ENCODE measurements at regions not wholly inside any gene's neighbourhood (a gene's known extent, or its start where the extent isn't known, plus 50 kb on each side); places are given as distances from the start of the nearest gene placed in this dataset.

DNA sequence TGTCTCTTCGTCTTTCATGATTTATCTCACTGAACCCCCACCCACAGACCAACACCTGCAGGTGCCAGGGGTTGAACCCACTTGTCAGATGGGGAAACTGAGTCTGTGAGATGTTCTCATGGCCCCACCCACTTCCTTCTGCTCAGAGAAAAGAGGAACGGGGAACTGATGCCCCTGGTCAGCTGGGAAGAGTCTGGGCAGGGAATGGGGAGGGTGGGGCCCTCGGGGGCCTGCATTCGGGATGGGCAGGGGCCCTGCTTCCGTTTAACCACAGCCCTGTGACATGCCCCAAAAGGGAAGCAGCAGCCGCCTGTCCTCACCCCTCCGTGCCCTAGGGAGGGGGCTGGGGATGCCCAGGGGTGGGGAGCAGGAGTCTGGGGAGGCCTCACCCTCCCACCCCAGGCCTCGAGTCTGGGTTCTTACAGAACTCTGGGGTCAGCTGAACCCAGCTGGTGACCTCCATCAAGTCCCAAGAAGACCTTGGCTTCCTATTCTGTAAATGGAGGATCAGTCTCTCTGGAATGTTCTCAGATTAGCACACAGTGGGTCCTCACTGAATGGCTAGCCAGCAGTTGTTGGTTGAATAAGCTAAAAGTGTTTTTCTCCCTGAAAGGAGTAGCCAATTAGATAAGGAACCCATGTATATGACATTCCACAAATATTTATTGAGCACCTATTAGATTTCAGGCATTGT is 81.5 kb downstream of the CEBPB start:
- intact Hi-C loops (cut with DNase I) = no loop called here
- no peak for DNase-seq (ENCODE audit: extremely low spot score in 2 of 2)
- peaks cover 37% of the 10 kb centered on the region for H3K4me1 ChIP-seq
- H3K9me3 ChIP-seq = no peaks in the 10 kb centered on the region
- no peaks in the 10 kb centered on the region for H3K27me3 ChIP-seq
- H3K4me3 ChIP-seq = no peak overlapping the region
- peak overlapping the region; percentile 86 for H3K27ac ChIP-seq
- H3K36me3 ChIP-seq = no peaks in the 10 kb centered on the region
- TF ChIP-seq, protein P1, sequence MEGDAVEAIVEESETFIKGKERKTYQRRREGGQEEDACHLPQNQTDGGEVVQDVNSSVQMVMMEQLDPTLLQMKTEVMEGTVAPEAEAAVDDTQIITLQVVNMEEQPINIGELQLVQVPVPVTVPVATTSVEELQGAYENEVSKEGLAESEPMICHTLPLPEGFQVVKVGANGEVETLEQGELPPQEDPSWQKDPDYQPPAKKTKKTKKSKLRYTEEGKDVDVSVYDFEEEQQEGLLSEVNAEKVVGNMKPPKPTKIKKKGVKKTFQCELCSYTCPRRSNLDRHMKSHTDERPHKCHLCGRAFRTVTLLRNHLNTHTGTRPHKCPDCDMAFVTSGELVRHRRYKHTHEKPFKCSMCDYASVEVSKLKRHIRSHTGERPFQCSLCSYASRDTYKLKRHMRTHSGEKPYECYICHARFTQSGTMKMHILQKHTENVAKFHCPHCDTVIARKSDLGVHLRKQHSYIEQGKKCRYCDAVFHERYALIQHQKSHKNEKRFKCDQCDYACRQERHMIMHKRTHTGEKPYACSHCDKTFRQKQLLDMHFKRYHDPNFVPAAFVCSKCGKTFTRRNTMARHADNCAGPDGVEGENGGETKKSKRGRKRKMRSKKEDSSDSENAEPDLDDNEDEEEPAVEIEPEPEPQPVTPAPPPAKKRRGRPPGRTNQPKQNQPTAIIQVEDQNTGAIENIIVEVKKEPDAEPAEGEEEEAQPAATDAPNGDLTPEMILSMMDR (IDR thresholded peaks at IDR 0.05) = no peak
- TF ChIP-seq POLR2A (IDR thresholded peaks at IDR 0.05) = no peak
- TF ChIP-seq POLR2AphosphoS5 (IDR thresholded peaks at IDR 0.05; ENCODE audit: insufficient read depth in 1 of 2, low read depth in 1 of 2) = peak in 1 of 2 donors; percentile 28

DNA sequence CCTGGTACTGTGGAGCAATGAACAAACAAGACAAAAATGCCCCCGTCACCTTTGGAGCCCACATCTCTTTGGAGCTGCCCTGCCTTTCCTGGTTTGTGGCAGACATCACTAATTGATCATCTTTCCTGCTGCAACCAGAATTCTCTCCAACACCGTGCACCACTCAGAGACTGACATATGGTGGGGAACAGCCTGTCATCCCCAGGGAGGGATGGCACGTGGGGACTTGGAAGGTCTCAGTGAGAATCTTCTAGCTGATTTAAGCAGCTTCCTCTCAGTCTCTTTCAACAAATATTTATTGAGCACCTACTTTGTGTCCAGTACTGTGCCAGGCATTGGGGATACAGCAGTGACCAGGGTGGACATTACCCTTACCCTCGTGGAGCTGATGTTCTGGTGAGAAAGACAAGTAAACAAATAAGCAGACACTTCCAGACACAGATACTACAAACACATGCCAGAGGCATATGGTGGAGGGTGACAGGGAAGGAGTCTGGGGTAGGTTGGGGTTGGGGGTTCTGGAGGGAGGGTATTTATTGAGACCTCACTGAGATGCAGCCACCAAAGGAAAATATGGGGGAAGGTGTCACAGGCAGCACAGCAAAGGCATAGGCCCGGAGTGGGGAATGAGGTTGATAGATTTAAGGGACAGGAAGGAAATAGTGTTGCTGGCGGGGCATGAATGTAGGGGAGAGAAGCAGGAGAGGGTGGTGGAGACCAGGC is 82.3 kb downstream of the CEBPB start:
- Histone ChIP-seq H3K36me3 (no peaks in the 10 kb centered on the region), H3K27ac (peak overlapping the region; percentile 86), H3K4me1 (peaks cover 35% of the 10 kb centered on the region), H3K4me3 (no peak overlapping the region), H3K9me3 (no peaks in the 10 kb centered on the region), H3K27me3 (no peaks in the 10 kb centered on the region)
- no peak for TF ChIP-seq POLR2AphosphoS5 (IDR thresholded peaks at IDR 0.05; ENCODE audit: insufficient read depth in 1 of 2, low read depth in 1 of 2)
- DNase-seq (ENCODE audit: extremely low spot score in 2 of 2) = no peak
- intact Hi-C loops (cut with DNase I) = no loop called here

DNA sequence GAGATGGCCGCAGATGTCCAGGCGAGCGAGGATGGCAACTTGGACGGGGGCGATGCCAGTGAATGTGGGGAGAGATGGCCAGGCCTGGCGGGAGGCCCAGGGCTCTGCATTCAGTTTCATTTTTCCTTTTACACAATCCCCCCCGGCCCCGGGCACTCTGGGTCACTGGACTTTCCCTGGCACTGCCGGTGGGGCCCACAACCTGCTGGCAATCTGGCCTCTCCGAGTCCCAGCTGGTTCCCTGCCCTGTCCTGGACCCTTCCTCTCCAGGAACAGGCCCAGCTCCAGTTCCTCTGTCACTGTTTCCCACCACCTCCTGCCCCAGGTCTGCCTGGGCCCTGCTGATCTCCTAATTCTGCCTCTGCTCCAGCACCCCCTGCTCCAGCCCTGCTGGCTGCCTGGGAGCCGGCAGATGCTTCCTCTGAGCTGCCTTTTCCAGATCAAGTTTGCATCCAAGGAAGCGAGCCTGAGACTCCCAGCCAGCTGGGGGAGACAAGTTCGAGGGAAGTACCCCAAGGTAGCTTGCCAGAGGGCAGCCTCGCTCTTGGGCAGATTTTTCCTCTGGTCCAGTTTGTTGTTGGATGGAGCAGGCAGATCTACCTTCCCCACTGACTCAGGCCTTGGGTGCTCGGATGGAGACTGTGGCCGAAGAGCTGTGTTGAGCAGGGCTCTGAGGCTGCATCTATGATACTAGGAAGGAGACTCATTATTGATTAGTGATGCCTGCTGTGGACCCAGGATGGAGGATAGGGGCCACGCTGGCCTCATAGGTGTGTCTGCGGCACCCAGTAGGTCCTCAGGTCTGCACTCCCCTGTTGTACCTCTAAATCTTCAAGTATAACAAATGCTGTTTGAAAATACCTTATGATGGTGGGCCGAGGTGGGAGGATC is 83.2 kb downstream of the CEBPB start:
- H3K4me1 ChIP-seq = peaks cover 40% of the 10 kb centered on the region
- no peaks in the 10 kb centered on the region for H3K27me3 ChIP-seq
- H3K4me3 ChIP-seq = no peak overlapping the region
- H3K27ac ChIP-seq = peak overlapping the region; percentile 86
- intact Hi-C loops (cut with DNase I) = no loop called here
- DNase-seq (ENCODE audit: extremely low spot score in 2 of 2) = no peak
- no peaks in the 10 kb centered on the region for H3K36me3 ChIP-seq
- TF ChIP-seq, protein P1 (IDR thresholded peaks at IDR 0.05) = no peak
- TF ChIP-seq POLR2AphosphoS5 (IDR thresholded peaks at IDR 0.05; ENCODE audit: insufficient read depth in 1 of 2, low read depth in 1 of 2) (no peak), POLR2A (IDR thresholded peaks at IDR 0.05) (no peak)
- H3K9me3 ChIP-seq = no peaks in the 10 kb centered on the region

DNA sequence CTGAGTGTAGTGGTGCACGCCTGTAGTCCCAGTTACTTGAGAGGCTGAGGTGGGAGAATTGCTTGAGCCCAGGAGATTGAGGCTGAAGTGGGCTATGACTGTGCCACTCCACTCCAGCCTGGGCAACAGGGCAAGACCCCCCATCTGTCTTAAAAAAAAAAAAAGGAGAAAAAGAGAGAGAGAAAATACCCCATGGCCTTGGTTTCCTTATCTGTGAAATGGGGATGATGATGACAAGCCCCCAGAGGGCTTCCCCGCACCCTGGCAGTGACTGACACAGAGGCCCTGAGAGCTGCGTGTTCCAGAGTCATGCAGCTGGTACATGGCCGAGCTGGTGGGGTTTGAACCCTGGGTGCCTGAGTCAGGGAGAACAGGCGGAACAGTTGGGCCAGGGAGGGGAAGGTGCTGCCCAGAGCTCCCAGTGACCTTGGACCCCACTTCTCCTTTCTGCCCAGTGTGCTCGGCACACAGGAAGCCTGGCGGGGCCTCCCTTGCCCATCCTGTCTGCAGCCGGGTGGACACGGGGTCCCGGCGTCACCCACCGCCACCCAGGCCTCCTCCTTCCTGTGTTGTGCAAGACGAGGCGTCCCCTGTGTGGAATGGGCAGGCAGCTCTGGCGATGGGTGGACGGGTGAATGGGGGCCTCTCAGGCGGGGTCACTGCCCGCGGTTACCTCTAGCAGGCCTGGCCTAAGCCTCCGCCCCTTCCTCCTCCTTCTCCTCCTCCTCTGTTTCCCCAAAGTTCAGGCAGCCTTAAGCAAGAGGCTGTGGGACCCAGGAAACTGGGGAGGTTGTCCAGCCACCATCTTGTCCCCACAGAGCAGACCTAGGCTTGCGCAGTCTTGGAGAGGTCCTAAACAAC is 84.2 kb downstream of the CEBPB start:
- TF ChIP-seq, protein P1 (IDR thresholded peaks at IDR 0.05) = no peak
- TF ChIP-seq POLR2A (IDR thresholded peaks at IDR 0.05) (no peak), POLR2AphosphoS5 (IDR thresholded peaks at IDR 0.05; ENCODE audit: insufficient read depth in 1 of 2, low read depth in 1 of 2) (peak in 1 of 2 donors; percentile 49)
- peak overlapping the region; percentile 86 for H3K27ac ChIP-seq
- no peak overlapping the region for H3K4me3 ChIP-seq
- no peaks in the 10 kb centered on the region for H3K36me3 ChIP-seq
- peaks cover 39% of the 10 kb centered on the region for H3K4me1 ChIP-seq
- H3K9me3 ChIP-seq = no peaks in the 10 kb centered on the region
- intact Hi-C loops (cut with DNase I) = loop anchor here (5.0 kb wide), 1 partner anchor 87 kb away; no protein-coding TSS in a partner anchor
- no peaks in the 10 kb centered on the region for H3K27me3 ChIP-seq
- DNase-seq (ENCODE audit: extremely low spot score in 2 of 2) = no peak
